HCT116 (cell line): ENCODE measurements at regions not wholly inside any gene's neighbourhood (a gene's known extent, or its start where the extent isn't known, plus 50 kb on each side); places are given as distances from the start of the nearest gene placed in this dataset.

Experiments
- RAD21 ChIP-seq: IDR thresholded peaks from 2 replicates; pipeline ENCODE4 v1.6.1; 2012; ENCODE audit warnings: low read depth, mild to moderate bottlenecking
- TF ChIP-seq, protein P1 (sequence below), 3 experiments: fragments of 200-600 bp in 1 of 3; sonication (generic) in 1 of 3; IDR thresholded peaks in 2 of 3; conservative IDR thresholded peaks in 1 of 3; 2 replicates each; pipeline ENCODE4 v1.5.1; 2012 to 2017; ENCODE audit warnings: low read depth in 2 of 3, low read length in 2 of 3, antibody characterized with exemption in 1 of 3, borderline replicate concordance in 1 of 3, control low read depth in 1 of 3, mild to moderate bottlenecking in 1 of 3, mixed read lengths in 1 of 3, mixed run types in 1 of 3, moderate library complexity in 1 of 3; ENCODE audit not compliant: insufficient read depth in 1 of 3

- TF ChIP-seq, protein P1, sequence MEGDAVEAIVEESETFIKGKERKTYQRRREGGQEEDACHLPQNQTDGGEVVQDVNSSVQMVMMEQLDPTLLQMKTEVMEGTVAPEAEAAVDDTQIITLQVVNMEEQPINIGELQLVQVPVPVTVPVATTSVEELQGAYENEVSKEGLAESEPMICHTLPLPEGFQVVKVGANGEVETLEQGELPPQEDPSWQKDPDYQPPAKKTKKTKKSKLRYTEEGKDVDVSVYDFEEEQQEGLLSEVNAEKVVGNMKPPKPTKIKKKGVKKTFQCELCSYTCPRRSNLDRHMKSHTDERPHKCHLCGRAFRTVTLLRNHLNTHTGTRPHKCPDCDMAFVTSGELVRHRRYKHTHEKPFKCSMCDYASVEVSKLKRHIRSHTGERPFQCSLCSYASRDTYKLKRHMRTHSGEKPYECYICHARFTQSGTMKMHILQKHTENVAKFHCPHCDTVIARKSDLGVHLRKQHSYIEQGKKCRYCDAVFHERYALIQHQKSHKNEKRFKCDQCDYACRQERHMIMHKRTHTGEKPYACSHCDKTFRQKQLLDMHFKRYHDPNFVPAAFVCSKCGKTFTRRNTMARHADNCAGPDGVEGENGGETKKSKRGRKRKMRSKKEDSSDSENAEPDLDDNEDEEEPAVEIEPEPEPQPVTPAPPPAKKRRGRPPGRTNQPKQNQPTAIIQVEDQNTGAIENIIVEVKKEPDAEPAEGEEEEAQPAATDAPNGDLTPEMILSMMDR (IDR thresholded peaks at IDR 0.05 in 2 of 3, conservative IDR thresholded peaks at IDR 0.05 in 1 of 3; ENCODE audit: borderline replicate concordance in 1 of 3, insufficient read depth in 1 of 3, low read depth in 2 of 3, low read length in 2 of 3) = no peak
- no peak for TF ChIP-seq RAD21
These were observed 358.0 kb downstream of the LMO4 start for GRCh38 chr1:87686671-87687070.
